HEK293 (cell line): ENCODE measurements at regions not wholly inside any gene's neighbourhood (a gene's known extent, or its start where the extent isn't known, plus 50 kb on each side); places are given as distances from the start of the nearest gene placed in this dataset.
A peak's percentile ranks its signal among the peaks of the same experiment; 100 is the strongest.

Experiments used
- GLIS2 ChIP-seq: fragments of 450-650 bp; formaldehyde crosslinking; IDR thresholded peaks from 2 replicates; pipeline ENCODE4 v1.5.1; 2016; ENCODE audit warnings: missing biosample characterization, missing genetic modification characterization
- HOXD13 ChIP-seq: sonication (generic); formaldehyde crosslinking; IDR thresholded peaks from 2 replicates; pipeline ENCODE4 v1.8.0; 2022; ENCODE audit warnings: missing genetic modification reagents, borderline replicate concordance
- INSM2 ChIP-seq: fragments of 450-650 bp; formaldehyde crosslinking; IDR thresholded peaks from 2 replicates; pipeline ENCODE4 v1.5.1; 2016; ENCODE audit warnings: missing biosample characterization, missing genetic modification characterization
- KLF7 ChIP-seq: fragments of 450-650 bp; formaldehyde crosslinking; IDR thresholded peaks from 2 replicates; pipeline ENCODE4 v1.5.1; 2016; ENCODE audit warnings: missing biosample characterization, missing genetic modification characterization, borderline replicate concordance
- KLF8 ChIP-seq: fragments of 450-650 bp; formaldehyde crosslinking; IDR thresholded peaks from 2 replicates; pipeline ENCODE4 v1.5.1; 2016; ENCODE audit warnings: missing biosample characterization, missing genetic modification characterization
- PATZ1 ChIP-seq: fragments of 450-650 bp; formaldehyde crosslinking; IDR thresholded peaks from 2 replicates; pipeline ENCODE4 v1.5.1; 2016; ENCODE audit warnings: missing biosample characterization, missing genetic modification characterization
- PRDM1 ChIP-seq: fragments of 450-650 bp; formaldehyde crosslinking; IDR thresholded peaks from 2 replicates; pipeline ENCODE4; 2016; ENCODE audit warnings: missing biosample characterization, missing genetic modification characterization
- REST ChIP-seq: fragments of 450-650 bp; formaldehyde crosslinking; IDR thresholded peaks from 2 replicates; pipeline ENCODE4 v1.5.1; 2016; ENCODE audit warnings: missing biosample characterization, missing genetic modification characterization
- ZBTB49 ChIP-seq: fragments of 450-650 bp; formaldehyde crosslinking; IDR thresholded peaks from 2 replicates; pipeline ENCODE4 v1.5.1; 2016; ENCODE audit warnings: missing biosample characterization, missing genetic modification characterization, low read depth
- ZBTB7A ChIP-seq: fragments of 450-650 bp; formaldehyde crosslinking; IDR thresholded peaks from 2 replicates; pipeline ENCODE4 v1.5.1; 2016; ENCODE audit warnings: low read depth, missing biosample characterization, missing genetic modification characterization
- ZBTB8A ChIP-seq: fragments of 450-650 bp; formaldehyde crosslinking; IDR thresholded peaks from 2 replicates; pipeline ENCODE4 v1.5.1; 2016; ENCODE audit warnings: missing biosample characterization, missing genetic modification characterization
- ZNF114 ChIP-seq: fragments of 450-650 bp; formaldehyde crosslinking; IDR thresholded peaks from 2 replicates; pipeline ENCODE4 v1.5.0; 2017; ENCODE audit warnings: missing biosample characterization, missing genetic modification characterization
- ZNF175 ChIP-seq: fragments of 450-650 bp; formaldehyde crosslinking; IDR thresholded peaks from 2 replicates; pipeline ENCODE4 v1.5.1; 2016; ENCODE audit warnings: missing biosample characterization, missing genetic modification characterization
- ZNF202 ChIP-seq: fragments of 450-650 bp; formaldehyde crosslinking; IDR thresholded peaks from 2 replicates; pipeline ENCODE4 v1.5.1; 2016; ENCODE audit warnings: missing biosample characterization, missing genetic modification characterization, borderline replicate concordance
- ZNF214 ChIP-seq: fragments of 450-650 bp; formaldehyde crosslinking; IDR thresholded peaks from 2 replicates; pipeline ENCODE4 v1.5.1; 2017; ENCODE audit warnings: missing biosample characterization, mild to moderate bottlenecking, missing genetic modification characterization, borderline replicate concordance
- ZNF239 ChIP-seq: fragments of 450-650 bp; formaldehyde crosslinking; IDR thresholded peaks from 2 replicates; pipeline ENCODE4 v1.5.1; 2016; ENCODE audit warnings: missing biosample characterization, missing genetic modification characterization
- ZNF292 ChIP-seq: fragments of 450-650 bp; formaldehyde crosslinking; IDR thresholded peaks from 2 replicates; pipeline ENCODE4 v1.5.1; 2016; ENCODE audit warnings: low read depth, missing biosample characterization, missing genetic modification characterization, borderline replicate concordance
- ZNF302 ChIP-seq: fragments of 450-650 bp; formaldehyde crosslinking; IDR thresholded peaks from 2 replicates; pipeline ENCODE4 v1.5.1; 2016; ENCODE audit warnings: missing biosample characterization, missing genetic modification characterization, low read depth
- ZNF341 ChIP-seq: fragments of 450-650 bp; formaldehyde crosslinking; IDR thresholded peaks from 2 replicates; pipeline ENCODE4; 2016; ENCODE audit warnings: low read depth, missing biosample characterization, missing genetic modification characterization
- ZNF394 ChIP-seq: fragments of 450-650 bp; formaldehyde crosslinking; IDR thresholded peaks from 2 replicates; pipeline ENCODE4 v1.5.1; 2016; ENCODE audit warnings: missing biosample characterization, missing genetic modification characterization, mild to moderate bottlenecking, moderate library complexity, borderline replicate concordance
- ZNF488 ChIP-seq: fragments of 450-650 bp; formaldehyde crosslinking; IDR thresholded peaks from 2 replicates; pipeline ENCODE4 v1.5.1; 2016; ENCODE audit warnings: missing biosample characterization, missing genetic modification characterization
- ZNF514 ChIP-seq: fragments of 450-650 bp; formaldehyde crosslinking; IDR thresholded peaks from 2 replicates; pipeline ENCODE4 v1.5.1; 2016; ENCODE audit warnings: missing biosample characterization, missing genetic modification characterization
- ZNF626 ChIP-seq: fragments of 450-650 bp; sonication (Bioruptor Pico); formaldehyde crosslinking; IDR thresholded peaks from 2 replicates; pipeline ENCODE4 v1.5.1; 2018; ENCODE audit warnings: missing biosample characterization, missing genetic modification characterization, inconsistent platforms
- ZNF645 ChIP-seq: fragments of 450-650 bp; formaldehyde crosslinking; IDR thresholded peaks from 2 replicates; pipeline ENCODE4; 2016; ENCODE audit warnings: missing biosample characterization, missing genetic modification characterization
- ZSCAN18 ChIP-seq: fragments of 450-650 bp; formaldehyde crosslinking; IDR thresholded peaks from 2 replicates; pipeline ENCODE4 v1.5.1; 2016; ENCODE audit warnings: missing biosample characterization, missing genetic modification characterization

- TF ChIP-seq ZNF645 (tag by site-specific recombination): 0 out of 2 replicates have a peak, but pooled peaks have one; percentile 33
- no peak for TF ChIP-seq ZNF175
- no peak for TF ChIP-seq ZNF202 (tag by site-specific recombination)
- peak; percentile 81 for TF ChIP-seq ZBTB8A (tag by site-specific recombination)
- 0 out of 2 replicates have a peak, but pooled peaks have one; percentile 30 for TF ChIP-seq PATZ1 (tag by site-specific recombination)
- no peak for TF ChIP-seq ZNF114
- no peak for TF ChIP-seq ZSCAN18 (tag by site-specific recombination)
- no peak for TF ChIP-seq ZNF239
- TF ChIP-seq ZNF302 (tag by site-specific recombination): no peak
- TF ChIP-seq ZNF488: 0 out of 2 replicates have a peak, but pooled peaks have one; percentile 75
- no peak for TF ChIP-seq KLF7 (tag by site-specific recombination)
- no peak for TF ChIP-seq ZNF214 (tag by site-specific recombination)
- peak; percentile 43; the same call in 1 of the 2 replicates for TF ChIP-seq PRDM1 (tag by site-specific recombination)
- TF ChIP-seq HOXD13 (CRISPR knock-in tag): peak; percentile 86
- no peak for TF ChIP-seq KLF8 (tag by site-specific recombination)
- no peak for TF ChIP-seq ZNF292 (tag by site-specific recombination)
- no peak for TF ChIP-seq ZBTB49 (tag by site-specific recombination)
- TF ChIP-seq INSM2 (tag by site-specific recombination): peak; percentile 94
- TF ChIP-seq ZNF341 (tag by site-specific recombination): peak; percentile 43
- TF ChIP-seq REST: no peak
- TF ChIP-seq ZNF394 (tag by site-specific recombination): peak; percentile 20; the same call in 1 of the 2 replicates
- TF ChIP-seq ZNF514 (tag by site-specific recombination): no peak
- TF ChIP-seq ZNF626 (tag by site-specific recombination): no peak
- no peak for TF ChIP-seq GLIS2 (tag by site-specific recombination)
- TF ChIP-seq ZBTB7A: no peak
Measured at GRCh38 chr7:26534649-26535482, 243.2 kb downstream of the SNX10 start (continued).
